ENCODE measurements at regions not wholly inside any gene's neighbourhood (a gene's known extent, or its start where the extent isn't known, plus 50 kb on each side); places are given as distances from the start of the nearest gene placed in this dataset.

DNA sequence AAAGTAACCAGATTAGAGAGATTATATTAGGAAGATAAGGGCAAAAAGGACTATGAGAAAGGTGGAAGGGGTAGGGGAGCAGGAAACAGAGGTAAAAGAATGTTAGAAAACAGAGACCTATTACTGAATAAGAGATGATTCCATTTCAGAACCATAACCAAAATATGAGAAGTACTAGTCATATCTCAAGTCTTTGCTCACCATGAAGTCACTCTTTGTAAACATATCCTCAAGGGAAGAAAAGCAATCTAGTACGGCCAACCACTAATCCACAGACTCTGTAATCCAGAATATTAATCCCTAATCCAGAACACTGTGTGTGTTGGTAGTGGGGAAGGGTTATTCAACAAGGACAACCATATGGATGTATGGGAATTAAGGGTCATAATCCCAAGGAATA, 92.0 kb downstream of the CDCA7 start:
- Histone ChIP-seq H3K9me3 (no peaks in the 10 kb centered on the region), H3K4me3 (no peak overlapping the region), H3K36me3 (no peaks in the 10 kb centered on the region), H3K27me3 (no peaks in the 10 kb centered on the region), H3K27ac (no peak overlapping the region), H3K4me1 (no peaks in the 10 kb centered on the region)
- no peak for DNase-seq
- TF ChIP-seq POLR2A (IDR thresholded peaks at IDR 0.05) = no peak
- TF ChIP-seq, protein P1, sequence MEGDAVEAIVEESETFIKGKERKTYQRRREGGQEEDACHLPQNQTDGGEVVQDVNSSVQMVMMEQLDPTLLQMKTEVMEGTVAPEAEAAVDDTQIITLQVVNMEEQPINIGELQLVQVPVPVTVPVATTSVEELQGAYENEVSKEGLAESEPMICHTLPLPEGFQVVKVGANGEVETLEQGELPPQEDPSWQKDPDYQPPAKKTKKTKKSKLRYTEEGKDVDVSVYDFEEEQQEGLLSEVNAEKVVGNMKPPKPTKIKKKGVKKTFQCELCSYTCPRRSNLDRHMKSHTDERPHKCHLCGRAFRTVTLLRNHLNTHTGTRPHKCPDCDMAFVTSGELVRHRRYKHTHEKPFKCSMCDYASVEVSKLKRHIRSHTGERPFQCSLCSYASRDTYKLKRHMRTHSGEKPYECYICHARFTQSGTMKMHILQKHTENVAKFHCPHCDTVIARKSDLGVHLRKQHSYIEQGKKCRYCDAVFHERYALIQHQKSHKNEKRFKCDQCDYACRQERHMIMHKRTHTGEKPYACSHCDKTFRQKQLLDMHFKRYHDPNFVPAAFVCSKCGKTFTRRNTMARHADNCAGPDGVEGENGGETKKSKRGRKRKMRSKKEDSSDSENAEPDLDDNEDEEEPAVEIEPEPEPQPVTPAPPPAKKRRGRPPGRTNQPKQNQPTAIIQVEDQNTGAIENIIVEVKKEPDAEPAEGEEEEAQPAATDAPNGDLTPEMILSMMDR (IDR thresholded peaks at IDR 0.05) = no peak

DNA sequence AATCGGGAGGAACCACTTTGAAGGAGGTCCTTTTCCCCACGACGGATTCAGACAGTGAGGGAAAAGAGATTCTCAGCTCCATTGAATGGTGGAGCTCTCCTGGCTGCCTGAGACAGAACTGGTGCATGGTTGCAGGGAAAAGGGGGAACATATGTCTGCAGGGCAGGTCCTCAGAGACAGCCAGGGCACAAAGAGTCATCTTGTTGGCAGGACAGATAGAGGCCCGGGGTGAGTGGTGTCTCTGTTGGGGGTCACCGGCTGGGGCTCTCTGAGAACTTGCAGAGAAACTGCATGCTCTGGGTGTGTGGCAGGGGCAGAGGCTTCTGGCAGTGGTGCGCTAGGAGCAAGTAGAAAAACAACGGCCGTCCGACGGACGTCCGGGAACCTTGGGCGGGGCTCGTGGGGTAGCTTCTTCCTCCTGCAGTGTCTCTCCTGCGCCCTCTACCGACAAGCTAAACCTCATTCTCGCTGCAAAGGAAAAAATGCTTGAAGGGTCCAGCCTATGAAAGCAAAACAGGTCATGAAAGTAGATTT, 94.3 kb downstream of the CDCA7 start:
- no peaks in the 10 kb centered on the region for H3K9me3 ChIP-seq
- peak overlapping the region in 3 of 4 donors; percentile 11 to 42 (median 34) for H3K4me3 ChIP-seq
- no peaks in the 10 kb centered on the region for H3K4me1 ChIP-seq
- no peak overlapping the region for H3K27ac ChIP-seq
- no peaks in the 10 kb centered on the region for H3K36me3 ChIP-seq
- H3K27me3 ChIP-seq = no peaks in the 10 kb centered on the region
- peak; percentile 66 to 92 (median 78) for DNase-seq
- TF ChIP-seq POLR2A (IDR thresholded peaks at IDR 0.05) = no peak
- TF ChIP-seq, protein P1 (IDR thresholded peaks at IDR 0.05) = peak in 4 of 6 experiments; percentile 63 to 77 (median 69)

DNA sequence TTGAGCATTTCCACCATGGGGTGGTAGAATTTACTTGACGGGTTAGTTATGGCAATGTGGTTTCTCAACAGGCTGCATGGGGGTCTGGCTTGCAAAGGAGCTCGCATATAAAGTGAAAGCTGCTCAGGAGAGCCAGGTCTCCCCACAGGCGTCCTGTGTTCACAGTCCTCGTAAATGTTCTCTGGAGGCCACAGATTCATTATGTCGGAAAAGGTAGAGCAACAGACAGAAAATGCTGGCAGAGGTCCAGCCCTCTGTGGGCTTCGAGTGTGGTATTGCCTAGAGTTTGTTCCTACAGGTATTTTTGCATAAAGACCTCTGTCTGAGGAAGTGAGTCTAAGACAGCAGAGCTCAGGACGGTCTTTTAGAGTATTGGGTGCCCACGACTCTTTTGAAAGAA, 96.4 kb downstream of the CDCA7 start:
- H3K9me3 ChIP-seq = no peaks in the 10 kb centered on the region
- TF ChIP-seq, protein P1 (IDR thresholded peaks at IDR 0.05) = no peak
- no peak for TF ChIP-seq POLR2A (IDR thresholded peaks at IDR 0.05)
- no peaks in the 10 kb centered on the region for H3K27me3 ChIP-seq
- no peaks in the 10 kb centered on the region for H3K36me3 ChIP-seq
- H3K27ac ChIP-seq = no peak overlapping the region
- no peaks in the 10 kb centered on the region for H3K4me1 ChIP-seq
- peak in 1 of 3 donors; percentile 62 for DNase-seq
- no peak overlapping the region for H3K4me3 ChIP-seq

DNA sequence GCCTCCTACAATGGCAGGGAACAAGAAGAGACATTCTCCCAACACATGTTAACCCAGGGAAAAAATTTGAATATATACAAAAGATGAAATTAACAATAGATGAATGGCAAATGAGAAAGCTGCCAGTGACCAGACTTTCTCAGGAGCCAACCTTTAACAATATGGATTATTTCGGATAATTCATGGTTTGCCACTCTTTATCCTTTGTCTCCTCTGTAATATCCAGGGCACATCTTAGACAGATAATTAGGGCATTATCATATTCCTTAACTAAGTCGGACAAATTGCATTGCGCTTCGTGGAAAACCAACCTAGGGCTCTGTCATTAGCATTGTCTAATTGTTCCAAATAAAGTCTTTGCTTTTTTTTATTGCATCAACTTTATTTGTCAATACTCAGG, 97.3 kb downstream of the CDCA7 start:
- TF ChIP-seq POLR2A (IDR thresholded peaks at IDR 0.05) = no peak
- TF ChIP-seq, protein P1 (IDR thresholded peaks at IDR 0.05) = no peak
- H3K36me3 ChIP-seq = no peaks in the 10 kb centered on the region
- no peak overlapping the region for H3K4me3 ChIP-seq
- H3K27ac ChIP-seq = no peak overlapping the region
- H3K9me3 ChIP-seq = no peaks in the 10 kb centered on the region
- H3K27me3 ChIP-seq = no peaks in the 10 kb centered on the region
- H3K4me1 ChIP-seq = no peaks in the 10 kb centered on the region
- no peak for DNase-seq

DNA sequence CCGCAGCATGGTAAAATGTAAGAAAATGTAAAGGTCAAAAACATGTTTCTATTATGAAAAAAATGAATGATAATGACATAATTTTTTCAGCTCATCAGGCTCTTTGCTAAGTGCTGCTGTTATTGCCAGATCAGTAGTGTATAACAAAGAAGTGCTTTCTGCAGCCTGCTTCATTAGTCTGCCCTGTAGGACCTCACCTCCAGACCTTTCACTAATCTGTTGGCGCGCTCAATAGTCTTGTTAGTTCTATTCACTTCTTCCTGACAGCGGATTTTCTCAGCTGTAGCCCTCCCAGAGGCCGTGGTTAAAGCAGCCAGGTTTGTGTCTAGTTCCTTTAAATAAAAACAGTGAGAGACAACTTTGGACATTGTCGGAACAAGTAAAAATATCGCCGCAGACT, 97.7 kb downstream of the CDCA7 start:
- H3K27me3 ChIP-seq = no peaks in the 10 kb centered on the region
- TF ChIP-seq, protein P1 (IDR thresholded peaks at IDR 0.05) = no peak
- H3K27ac ChIP-seq = no peak overlapping the region
- H3K4me3 ChIP-seq = no peak overlapping the region
- H3K9me3 ChIP-seq = no peaks in the 10 kb centered on the region
- no peaks in the 10 kb centered on the region for H3K36me3 ChIP-seq
- H3K4me1 ChIP-seq = no peaks in the 10 kb centered on the region
- no peak for DNase-seq

DNA sequence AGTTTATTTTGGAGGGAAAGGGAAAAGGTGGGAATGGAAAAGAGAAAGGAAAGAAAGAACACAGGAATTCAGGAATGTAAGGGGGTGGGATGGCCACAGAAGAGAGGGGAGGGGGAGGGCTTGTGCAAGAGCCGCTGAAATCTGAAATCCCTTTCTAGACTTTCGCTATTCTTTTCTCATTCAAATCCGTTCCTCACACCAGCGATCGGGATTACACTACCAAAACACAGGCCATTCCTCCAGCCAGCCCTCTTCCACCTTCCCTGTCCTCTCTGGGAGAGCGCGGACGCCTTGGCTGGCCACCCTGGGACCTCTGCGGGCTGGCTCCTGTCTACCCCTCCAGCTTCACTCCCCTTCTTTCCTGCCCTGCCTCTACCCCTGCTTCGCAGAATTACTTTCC, 102.3 kb downstream of the CDCA7 start:
- Histone ChIP-seq H3K36me3 (no peaks in the 10 kb centered on the region), H3K27me3 (no peaks in the 10 kb centered on the region), H3K9me3 (no peaks in the 10 kb centered on the region), H3K27ac (no peak overlapping the region), H3K4me1 (no peaks in the 10 kb centered on the region), H3K4me3 (no peak overlapping the region)
- TF ChIP-seq, protein P1 (IDR thresholded peaks at IDR 0.05) = no peak
- no peak for TF ChIP-seq POLR2A (IDR thresholded peaks at IDR 0.05)
- DNase-seq = no peak
